ENCODE measurements at regions not wholly inside any gene's neighbourhood (a gene's known extent, or its start where the extent isn't known, plus 50 kb on each side); places are given as distances from the start of the nearest gene placed in this dataset.
"Not testable (repeated sequence)": the region's sequence is repeated elsewhere in the genome, so short reads cannot be mapped to it uniquely, and the experiment has no call there.

DNA sequence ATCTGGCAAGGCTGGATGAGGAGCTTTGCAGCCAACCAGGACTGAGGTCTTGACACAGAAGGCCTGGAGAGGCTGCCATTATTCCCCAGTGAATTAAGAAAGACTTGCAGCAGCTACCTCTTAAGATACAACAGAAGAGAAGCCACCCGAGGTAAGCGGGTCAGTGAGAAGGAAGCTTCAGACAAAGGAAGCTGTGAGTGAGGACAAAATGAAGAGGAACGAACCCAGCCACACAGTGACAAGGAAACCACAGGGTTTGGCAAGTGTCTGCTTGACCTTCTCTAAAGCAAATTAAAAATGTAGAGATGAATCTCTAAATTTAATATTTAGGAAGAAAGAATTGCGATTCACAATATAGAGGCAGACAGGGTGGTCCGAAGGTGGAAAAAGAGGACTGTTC lies 281.8 kb upstream of the FRG1 start:
- not testable (repeated sequence) for TF ChIP-seq CTCF (IDR thresholded peaks at IDR 0.05; ENCODE audit: low read depth, low read length, poor library complexity, severe bottlenecking); EZH2phosphoT487 (IDR thresholded peaks at IDR 0.05; ENCODE audit: borderline replicate concordance, low read length)

Measured in DOHH2 (cell line).